Panc1 (cell line): ENCODE measurements at regions not wholly inside any gene's neighbourhood (a gene's known extent, or its start where the extent isn't known, plus 50 kb on each side); places are given as distances from the start of the nearest gene placed in this dataset.

Experiments
- ATAC-seq: fragments of 200-7000 bp; cut with Tn5 transposase; 2 replicates; pipeline ENCODE4 v1.9.1; 2020; ENCODE audit warnings: mild to moderate bottlenecking, moderate library complexity
- BruUV-seq: library from RNA; stranded (reverse); fragments of 400-500 nt; replicated peaks from 2 replicates; lab custom pipeline; 2021; lab: Mats Ljungman, UMichigan
- CTCF ChIA-PET: fragments of 300-600 bp; sonication (Branson Sonifier 250); formaldehyde crosslinking; loops from one replicate; lab custom pipeline; 2022; ENCODE audit warnings: antibody characterized with exemption; lab: Charles Lee
- POLR2A ChIA-PET: fragments of 300-600 bp; sonication (Branson Sonifier 250); formaldehyde crosslinking; loops from one replicate; lab custom pipeline; 2022; ENCODE audit warnings: antibody characterized with exemption; lab: Charles Lee
- DNase-seq: peaks from one replicate; pipeline ENCODE4 v3.0.0-alpha.2; 2010; ENCODE audit warnings: low read depth, low spot score
- H3K27ac ChIP-seq: 2 replicates; pipeline ENCODE4 v1.5.1; 2011; ENCODE audit warnings: mild to moderate bottlenecking, low read length, inconsistent platforms
- H3K27me3 ChIP-seq: fragments of 200-500 bp; sonication (Bioruptor generic); 2 replicates; pipeline ENCODE4 v1.6.0; 2014; ENCODE audit warnings: low read length, inconsistent platforms; ENCODE audit not compliant: control insufficient read depth, insufficient read depth
- H3K36me3 ChIP-seq: fragments of 200-500 bp; sonication (Bioruptor generic); 2 replicates; pipeline ENCODE4 v1.5.1; 2014; ENCODE audit warnings: inconsistent platforms, mild to moderate bottlenecking, low read length, moderate library complexity; ENCODE audit not compliant: control insufficient read depth, insufficient read depth
- H3K4me1 ChIP-seq: 2 replicates; pipeline ENCODE4 v1.5.1; 2011; ENCODE audit warnings: inconsistent platforms, mild to moderate bottlenecking, low read length, moderate library complexity; ENCODE audit not compliant: control insufficient read depth, insufficient read depth
- H3K4me3 ChIP-seq, 2 experiments: 2 replicates each; pipeline ENCODE4 v1.5.1; 2011 to 2012; ENCODE audit warnings: low read depth in 2 of 2, low read length in 2 of 2, mild to moderate bottlenecking in 2 of 2, inconsistent platforms in 1 of 2, moderate library complexity in 1 of 2
- H3K9me3 ChIP-seq: fragments of 200-500 bp; sonication (Bioruptor generic); 2 replicates; pipeline ENCODE4 v1.5.1; 2014; ENCODE audit warnings: low read depth, mild to moderate bottlenecking, inconsistent platforms, low read length, moderate library complexity; ENCODE audit not compliant: control insufficient read depth, insufficient read depth
- POLR2AphosphoS5 ChIP-seq: IDR thresholded peaks from 2 replicates; pipeline ENCODE4 v1.6.1; 2012; ENCODE audit warnings: mild to moderate bottlenecking, low read depth, low read length, moderate library complexity
- REST ChIP-seq, 2 experiments: IDR thresholded peaks; 2 replicates each; pipeline ENCODE4 v1.6.1; 2011 to 2012; ENCODE audit warnings: low read depth in 2 of 2, control low read depth in 1 of 2, low read length in 1 of 2, mild to moderate bottlenecking in 1 of 2, moderate library complexity in 1 of 2; ENCODE audit not compliant: insufficient read depth in 1 of 2
- SIN3A ChIP-seq: IDR thresholded peaks from 2 replicates; pipeline ENCODE4 v1.6.1; 2012; ENCODE audit warnings: low read depth, mild to moderate bottlenecking, low read length, moderate library complexity, borderline replicate concordance; ENCODE audit not compliant: insufficient read depth
- TCF7L2 ChIP-seq: IDR thresholded peaks from 2 replicates; pipeline ENCODE4 v1.6.1; 2011; ENCODE audit warnings: mild to moderate bottlenecking, low read depth, low read length, inconsistent platforms
- in situ Hi-C: cut with HindIII; loops from 2 replicates; pipeline ENCODE4 v1.10.0; 2016; ENCODE audit warnings: low sequenced_read_pairs, low pct_unique_long_range_greater_than_20kb
- intact Hi-C: fragments of 100-400 bp; cut with micrococcal nuclease; formaldehyde crosslinking; loops from one replicate; pipeline ENCODE4 v1.10.0; 2022; ENCODE audit not compliant: unreplicated experiment
- TF ChIP-seq, protein P1 (sequence below): fragments of 450-650 bp; IDR thresholded peaks from 2 replicates; pipeline ENCODE4 v1.5.1; 2017; ENCODE audit warnings: mild to moderate bottlenecking

DNA sequence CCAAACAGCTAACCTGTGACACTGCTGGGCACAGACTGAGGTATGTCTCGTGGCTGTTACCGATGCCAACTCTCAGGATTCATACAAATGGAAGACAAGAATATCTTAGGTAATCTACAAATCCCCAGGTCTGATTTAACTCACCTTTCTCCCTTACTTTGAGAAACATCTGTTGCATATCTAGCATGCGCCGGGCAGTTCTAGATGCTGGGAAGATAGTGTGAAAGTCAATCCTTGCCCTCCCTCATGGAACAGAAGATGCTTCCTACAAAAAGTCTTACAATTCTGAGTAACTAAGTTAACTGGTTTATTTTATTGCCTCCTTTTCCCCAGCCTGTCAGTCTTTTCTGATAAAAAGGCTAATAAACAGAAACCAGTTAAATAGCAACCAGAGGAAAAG is 212.2 kb upstream of the FAT1 start:
- Histone ChIP-seq H3K27ac (no peak overlapping the region), H3K9me3 (no peaks in the 10 kb centered on the region), H3K4me3 (no peak overlapping the region), H3K36me3 (no peaks in the 10 kb centered on the region), H3K27me3 (no peaks in the 10 kb centered on the region), H3K4me1 (peaks cover 12% of the 10 kb centered on the region)
- CTCF ChIA-PET, result no interaction called here
- TF ChIP-seq, protein P1, sequence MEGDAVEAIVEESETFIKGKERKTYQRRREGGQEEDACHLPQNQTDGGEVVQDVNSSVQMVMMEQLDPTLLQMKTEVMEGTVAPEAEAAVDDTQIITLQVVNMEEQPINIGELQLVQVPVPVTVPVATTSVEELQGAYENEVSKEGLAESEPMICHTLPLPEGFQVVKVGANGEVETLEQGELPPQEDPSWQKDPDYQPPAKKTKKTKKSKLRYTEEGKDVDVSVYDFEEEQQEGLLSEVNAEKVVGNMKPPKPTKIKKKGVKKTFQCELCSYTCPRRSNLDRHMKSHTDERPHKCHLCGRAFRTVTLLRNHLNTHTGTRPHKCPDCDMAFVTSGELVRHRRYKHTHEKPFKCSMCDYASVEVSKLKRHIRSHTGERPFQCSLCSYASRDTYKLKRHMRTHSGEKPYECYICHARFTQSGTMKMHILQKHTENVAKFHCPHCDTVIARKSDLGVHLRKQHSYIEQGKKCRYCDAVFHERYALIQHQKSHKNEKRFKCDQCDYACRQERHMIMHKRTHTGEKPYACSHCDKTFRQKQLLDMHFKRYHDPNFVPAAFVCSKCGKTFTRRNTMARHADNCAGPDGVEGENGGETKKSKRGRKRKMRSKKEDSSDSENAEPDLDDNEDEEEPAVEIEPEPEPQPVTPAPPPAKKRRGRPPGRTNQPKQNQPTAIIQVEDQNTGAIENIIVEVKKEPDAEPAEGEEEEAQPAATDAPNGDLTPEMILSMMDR, result no peak
- no peak for TF ChIP-seq TCF7L2
- TF ChIP-seq POLR2AphosphoS5, result no peak
- TF ChIP-seq REST (IDR thresholded peaks at IDR 0.05; ENCODE audit: insufficient read depth in 1 of 2, low read depth in 2 of 2, low read length in 1 of 2), result no peak
- no peak for TF ChIP-seq SIN3A
- POLR2A ChIA-PET, result no interaction called here
- in situ Hi-C loops, result no loop called here
- no TSS peak for BruUV-seq
- no peak for DNase-seq
- intact Hi-C loops, result no loop called here
- no peak for ATAC-seq

DNA sequence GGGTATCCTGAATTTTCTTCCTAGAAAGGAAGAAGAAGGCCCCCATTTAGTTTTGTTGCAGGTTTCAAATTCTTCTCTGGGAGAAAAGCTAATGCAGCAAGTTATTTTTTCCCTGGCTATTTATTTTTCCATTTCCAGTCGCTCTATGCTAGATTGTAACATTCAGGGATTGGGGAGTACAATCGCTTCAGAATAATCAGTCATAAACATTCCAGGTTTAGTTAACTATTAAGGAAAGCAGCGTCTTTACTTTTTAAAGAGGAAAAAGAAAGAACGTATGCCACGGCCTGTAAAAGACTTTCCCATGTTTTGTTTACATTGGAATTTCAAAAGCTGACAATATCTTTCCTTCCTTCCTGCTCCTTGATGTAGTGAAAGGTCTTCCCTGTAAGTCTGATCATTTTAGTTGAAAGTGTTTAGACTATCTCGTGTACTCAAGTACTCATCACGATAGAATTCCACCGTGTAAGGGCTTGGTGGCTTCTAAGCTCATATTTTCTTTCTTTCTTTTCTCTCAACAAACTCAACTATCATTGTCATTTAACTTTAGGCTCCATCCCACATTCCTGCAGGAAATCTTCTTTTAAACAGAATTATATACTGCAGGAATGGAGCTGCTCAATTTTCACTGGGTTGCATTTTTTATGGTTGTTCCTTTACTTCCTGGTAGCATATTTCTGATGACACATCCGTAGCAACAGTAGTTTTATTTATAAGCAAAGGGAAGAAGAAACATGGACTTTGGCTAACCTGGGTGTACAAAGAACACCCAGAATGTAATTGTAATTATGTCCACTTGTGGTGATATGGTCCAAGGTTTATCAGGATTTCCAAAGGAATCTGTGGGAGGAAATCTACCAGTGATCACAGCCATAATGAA is 213.1 kb upstream of the FAT1 start:
- H3K27ac ChIP-seq, result peak overlapping the region; percentile 66
- CTCF ChIA-PET, result no interaction called here
- in situ Hi-C loops (no loop called here), intact Hi-C loops (no loop called here)
- H3K27me3 ChIP-seq, result no peaks in the 10 kb centered on the region
- peaks cover 12% of the 10 kb centered on the region for H3K4me1 ChIP-seq
- ATAC-seq (0 out of 2 replicates have a peak, but pooled peaks have one; percentile 39), DNase-seq (no peak)
- no peaks in the 10 kb centered on the region for H3K36me3 ChIP-seq
- no peaks in the 10 kb centered on the region for H3K9me3 ChIP-seq
- POLR2A ChIA-PET, result no interaction called here
- H3K4me3 ChIP-seq, result peak overlapping the region in 1 of 2 experiments; percentile 5; a peak in 1 of 4 replicates
- no peak for TF ChIP-seq REST (IDR thresholded peaks at IDR 0.05; ENCODE audit: insufficient read depth in 1 of 2, low read depth in 2 of 2, low read length in 1 of 2)
- TF ChIP-seq POLR2AphosphoS5, result no peak
- TF ChIP-seq TCF7L2, result no peak
- TF ChIP-seq, protein P1, result no peak
- TF ChIP-seq SIN3A, result no peak
- no TSS peak for BruUV-seq
